ENCODE measurements at regions not wholly inside any gene's neighbourhood (a gene's known extent, or its start where the extent isn't known, plus 50 kb on each side); places are given as distances from the start of the nearest gene placed in this dataset.

- in situ Hi-C loops (cut with HindIII; ENCODE audit: low sequenced_read_pairs), result loop anchor here (10.0 kb wide), 1 partner anchor 121 kb away; no protein-coding TSS in a partner anchor
Measured at GRCh38 chr1:39133340-39133684, 71.2 kb upstream of the MACF1 start.

GRCh38 chr1:39134768-39135333 lies 69.6 kb upstream of the MACF1 start:
- in situ Hi-C loops (cut with HindIII; ENCODE audit: low sequenced_read_pairs), result loop anchor here (10.0 kb wide), 1 partner anchor 120 kb away; no protein-coding TSS in a partner anchor

GRCh38 chr1:39136638-39137037 lies 67.9 kb upstream of the MACF1 start:
- in situ Hi-C loops (cut with HindIII; ENCODE audit: low sequenced_read_pairs), result loop anchor here (10.0 kb wide), 1 partner anchor 118 kb away; no protein-coding TSS in a partner anchor

- in situ Hi-C loops (cut with HindIII; ENCODE audit: low sequenced_read_pairs), result loop anchor here (10.0 kb wide), 1 partner anchor 115 kb away; no protein-coding TSS in a partner anchor
Measured at GRCh38 chr1:39139723-39140360, 64.7 kb upstream of the MACF1 start.

- in situ Hi-C loops (cut with HindIII; ENCODE audit: low sequenced_read_pairs), result no loop called here
Measured at GRCh38 chr1:39141925-39142324, 62.6 kb upstream of the MACF1 start.

- in situ Hi-C loops (cut with HindIII; ENCODE audit: low sequenced_read_pairs), result no loop called here
Measured at GRCh38 chr1:39142401-39143060, 62.0 kb upstream of the MACF1 start.

- in situ Hi-C loops (cut with HindIII; ENCODE audit: low sequenced_read_pairs), result no loop called here
Measured at GRCh38 chr1:39144924-39145323, 59.6 kb upstream of the MACF1 start.

- in situ Hi-C loops (cut with HindIII; ENCODE audit: low sequenced_read_pairs), result no loop called here
Measured at GRCh38 chr1:39145331-39145965, 59.0 kb upstream of the MACF1 start.

- in situ Hi-C loops (cut with HindIII; ENCODE audit: low sequenced_read_pairs), result no loop called here
Measured at GRCh38 chr1:39146681-39147080, 57.8 kb upstream of the MACF1 start.

- in situ Hi-C loops (cut with HindIII; ENCODE audit: low sequenced_read_pairs), result no loop called here
Measured at GRCh38 chr1:39147099-39148025, 57.1 kb upstream of the MACF1 start.

GRCh38 chr1:39148942-39149341 lies 55.6 kb upstream of the MACF1 start:
- in situ Hi-C loops (cut with HindIII; ENCODE audit: low sequenced_read_pairs), result no loop called here

GRCh38 chr1:39149509-39149908 lies 55.0 kb upstream of the MACF1 start:
- in situ Hi-C loops (cut with HindIII; ENCODE audit: low sequenced_read_pairs), result no loop called here

GRCh38 chr1:39150779-39151178 lies 53.7 kb upstream of the MACF1 start:
- in situ Hi-C loops (cut with HindIII; ENCODE audit: low sequenced_read_pairs), result no loop called here

- in situ Hi-C loops (cut with HindIII; ENCODE audit: low sequenced_read_pairs), result no loop called here
Measured at GRCh38 chr1:39151267-39151666, 53.2 kb upstream of the MACF1 start.

- in situ Hi-C loops (cut with HindIII; ENCODE audit: low sequenced_read_pairs), result no loop called here
Measured at GRCh38 chr1:39152923-39153322, 51.6 kb upstream of the MACF1 start.

GRCh38 chr1:39153684-39154083 lies 50.8 kb upstream of the MACF1 start:
- in situ Hi-C loops (cut with HindIII; ENCODE audit: low sequenced_read_pairs), result no loop called here

- in situ Hi-C loops (cut with HindIII; ENCODE audit: low sequenced_read_pairs), result no loop called here
Measured at GRCh38 chr1:39154553-39155421, 49.7 kb upstream of the MACF1 start.
